KBM-7 (cell line): ENCODE measurements at regions not wholly inside any gene's neighbourhood (a gene's known extent, or its start where the extent isn't known, plus 50 kb on each side); places are given as distances from the start of the nearest gene placed in this dataset.

Source experiments
- DNase-seq: peaks from one replicate; pipeline ENCODE4 v3.0.0-alpha.2; 2015
- in situ Hi-C: fragments of 300-500 bp; cut with MboI; formaldehyde crosslinking; loops from 2 replicates; pipeline ENCODE4 v1.14.3; 2020; ENCODE audit warnings: low sequenced_read_pairs, low pct_unique_long_range_greater_than_20kb, mixed read lengths

GRCh38 chr19:31538879-31539278, 189.6 kb upstream of the TSHZ3 start:
- DNase-seq = no peak
- in situ Hi-C loops = no loop called here

- in situ Hi-C loops = no loop called here
- DNase-seq = no peak
Measured at GRCh38 chr19:31539386-31539785, 190.2 kb upstream of the TSHZ3 start.

- in situ Hi-C loops = no loop called here
- no peak for DNase-seq
Measured at GRCh38 chr19:31541396-31541795, 192.2 kb upstream of the TSHZ3 start.

- no peak for DNase-seq
- in situ Hi-C loops = no loop called here
Measured at GRCh38 chr19:31543456-31543855, 194.2 kb upstream of the TSHZ3 start.

- in situ Hi-C loops = no loop called here
- DNase-seq = no peak
Measured at GRCh38 chr19:31545777-31546176, 196.5 kb upstream of the TSHZ3 start.

- no peak for DNase-seq
- in situ Hi-C loops = no loop called here
Measured at GRCh38 chr19:31546205-31546960, 197.1 kb upstream of the TSHZ3 start.

- in situ Hi-C loops = no loop called here
- peak; percentile 2 for DNase-seq
Measured at GRCh38 chr19:31548941-31549340, 199.7 kb upstream of the TSHZ3 start.

GRCh38 chr19:31553112-31553845, 204.0 kb upstream of the TSHZ3 start:
- in situ Hi-C loops = no loop called here
- no peak for DNase-seq

GRCh38 chr19:31553846-31554215, 204.6 kb upstream of the TSHZ3 start:
- no peak for DNase-seq
- in situ Hi-C loops = no loop called here

- in situ Hi-C loops = no loop called here
- no peak for DNase-seq
Measured at GRCh38 chr19:31554360-31554759, 205.1 kb upstream of the TSHZ3 start.

- no peak for DNase-seq
- in situ Hi-C loops = no loop called here
Measured at GRCh38 chr19:31555634-31556215, 206.5 kb upstream of the TSHZ3 start.

GRCh38 chr19:31559494-31559893, 210.3 kb upstream of the TSHZ3 start:
- no peak for DNase-seq
- in situ Hi-C loops = no loop called here

GRCh38 chr19:31560086-31561060, 211.1 kb upstream of the TSHZ3 start:
- in situ Hi-C loops = no loop called here
- DNase-seq = no peak

- in situ Hi-C loops = no loop called here
- DNase-seq = no peak
Measured at GRCh38 chr19:31562966-31563612, 213.9 kb upstream of the TSHZ3 start.

GRCh38 chr19:31567776-31568175, 218.5 kb upstream of the TSHZ3 start:
- no peak for DNase-seq
- in situ Hi-C loops = no loop called here

- in situ Hi-C loops = no loop called here
- no peak for DNase-seq
Measured at GRCh38 chr19:31568724-31569123, 219.5 kb upstream of the TSHZ3 start.

- in situ Hi-C loops = no loop called here
Measured at GRCh38 chr19:31570718-31571117, 221.5 kb upstream of the TSHZ3 start.

GRCh38 chr19:31572102-31572975, 223.1 kb upstream of the TSHZ3 start:
- in situ Hi-C loops = no loop called here
- no peak for DNase-seq

More at GRCh38 chr19:31570718-31571117, 221.5 kb upstream of the TSHZ3 start:
- DNase-seq = no peak
